ENCODE measurements at regions not wholly inside any gene's neighbourhood (a gene's known extent, or its start where the extent isn't known, plus 50 kb on each side); places are given as distances from the start of the nearest gene placed in this dataset.

- ChIA-PET CTCF (no interaction called here), SMC1A (ENCODE audit: uncharacterized antibody, unreplicated experiment) (no interaction called here), POLR2A (no interaction called here), RAD21 (ENCODE audit: unreplicated experiment) (no interaction called here)
- in situ Hi-C loops (cut with MboI) (no loop called here), intact Hi-C loops (cut with micrococcal nuclease; ENCODE audit: unreplicated experiment) (no loop called here)
- BruUV-seq (replicated peaks) = no TSS peak
- H4K20me1 ChIP-seq (ENCODE audit: control insufficient read depth, insufficient read depth) = no peaks in the 10 kb centered on the region
- no peak overlapping the region for H3K9ac ChIP-seq (ENCODE audit: control insufficient read depth, insufficient read depth, low read length)
- H3K27ac ChIP-seq (ENCODE audit: control insufficient read depth, insufficient read depth) = no peak overlapping the region
- H2AFZ ChIP-seq (ENCODE audit: control insufficient read depth, low read depth, low read length) = no peak overlapping the region
- no peak for DNase-seq (ENCODE audit: low read depth, low spot score)
- TF ChIP-seq CEBPB (IDR thresholded peaks at IDR 0.05; ENCODE audit: borderline replicate concordance in 1 of 2, low read depth in 2 of 2, low read length in 2 of 2) (no peak), ZBTB11 (CRISPR knock-in tag; IDR thresholded peaks at IDR 0.05) (no peak), ATF7 (IDR thresholded peaks at IDR 0.05; ENCODE audit: low read depth) (no peak), BACH1 (IDR thresholded peaks at IDR 0.05; ENCODE audit: borderline replicate concordance) (no peak), ZBTB33 (IDR thresholded peaks at IDR 0.05) (no peak), CBFB (IDR thresholded peaks at IDR 0.05; ENCODE audit: low read depth) (no peak), EZH2 (IDR thresholded peaks at IDR 0.05; ENCODE audit: borderline replicate concordance, control insufficient read depth, low read depth, low read length) (no peak), NR2F1 (conservative IDR thresholded peaks at IDR 0.05) (no peak), MTA3 (IDR thresholded peaks at IDR 0.05; ENCODE audit: borderline replicate concordance, low read length) (no peak), RCOR1 (conservative IDR thresholded peaks at IDR 0.05; ENCODE audit: low read depth, low read length) (no peak), GATAD2B (conservative IDR thresholded peaks at IDR 0.05; ENCODE audit: low read depth) (no peak), MLLT1 (IDR thresholded peaks at IDR 0.05) (no peak), ZBED1 (IDR thresholded peaks at IDR 0.05; ENCODE audit: borderline replicate concordance) (no peak), CHD4 (IDR thresholded peaks at IDR 0.05) (no peak)
- no peaks in the 10 kb centered on the region for H3K4me1 ChIP-seq (ENCODE audit: control insufficient read depth, insufficient read depth, low read length)
- H3K36me3 ChIP-seq (ENCODE audit: control insufficient read depth in 2 of 2, insufficient read depth in 2 of 2, low read length in 1 of 2) = no peaks in the 10 kb centered on the region
- FAIRE-seq = no peak
- H3K4me2 ChIP-seq (ENCODE audit: control insufficient read depth, insufficient read depth) = no peak overlapping the region
- WGBS (ENCODE audit: insufficient coverage, insufficient replicate concordance, low lambda C conversion rate, missing lambda C conversion rate) = 8% methylated on average over 5 of the region's 5 CpGs
- H3K27me3 ChIP-seq (replicated peaks in 1 of 2; ENCODE audit: control insufficient read depth in 2 of 2, insufficient read depth in 2 of 2, low read length in 1 of 2) = no peaks in the 10 kb centered on the region
- ATAC-seq = no peak
- no peaks in the 10 kb centered on the region for H3K9me3 ChIP-seq (replicated peaks; ENCODE audit: control insufficient read depth, insufficient read depth, low read length)
- H3K4me3 ChIP-seq = no peak overlapping the region
- H3K79me2 ChIP-seq (ENCODE audit: control insufficient read depth, insufficient read depth, low read length) = no peaks in the 10 kb centered on the region
These were observed 323.5 kb downstream of the FAM47A start for GRCh38 chrX:33808636-33809035.
